ENCODE measurements at regions not wholly inside any gene's neighbourhood (a gene's known extent, or its start where the extent isn't known, plus 50 kb on each side); places are given as distances from the start of the nearest gene placed in this dataset.
A peak's percentile ranks its signal among the peaks of the same experiment; 100 is the strongest.

- TF ChIP-seq CREB1 (CRISPR knock-in tag; IDR thresholded peaks at IDR 0.05; ENCODE audit: low read depth): no peak
- TF ChIP-seq NANOG (IDR thresholded peaks at IDR 0.05; ENCODE audit: borderline replicate concordance): peak; percentile 78
- no peak for TF ChIP-seq CTCF (conservative IDR thresholded peaks at IDR 0.05; ENCODE audit: low read depth in 2 of 2)
- TF ChIP-seq ZNF462 (CRISPR knock-in tag; IDR thresholded peaks at IDR 0.05): no peak
- no peak for TF ChIP-seq POLR2AphosphoS5 (IDR thresholded peaks at IDR 0.05; ENCODE audit: low read depth)
- no peak for TF ChIP-seq JUNB (IDR thresholded peaks at IDR 0.05; ENCODE audit: unreplicated experiment)
- no peaks in the 10 kb centered on the region for H3K27me3 ChIP-seq (ENCODE audit: insufficient read depth)
- Mint-ChIP-seq H3K27me3 (ENCODE audit: insufficient read depth, low read depth, poor library complexity) (no peaks in the 10 kb centered on the region), H3K36me3 (ENCODE audit: low read depth) (peaks cover 29% of the 10 kb centered on the region), H3K27ac (peak overlapping the region; percentile 76; the same call in 1 of the 2 replicates), H3K4me3 (no peak overlapping the region), H3K4me1 (peaks cover 35% of the 10 kb centered on the region), H3K9me3 (peaks cover 30% of the 10 kb centered on the region)
- no peaks in the 10 kb centered on the region for H3F3A ChIP-seq (replicated peaks; ENCODE audit: low read depth)
- no peaks in the 10 kb centered on the region for H3K36me3 ChIP-seq (ENCODE audit: insufficient read depth)
- H3K4me2 ChIP-seq: peak overlapping the region; percentile 14; the same call in 1 of the 2 replicates
- H4K20me1 ChIP-seq (replicated peaks; ENCODE audit: insufficient read depth): no peaks in the 10 kb centered on the region
- no peak overlapping the region for H3K4me3 ChIP-seq
- H2AFZ ChIP-seq: no peak overlapping the region
- no peaks in the 10 kb centered on the region for H3K79me2 ChIP-seq (replicated peaks; ENCODE audit: insufficient read depth)
- peaks cover 54% of the 10 kb centered on the region for H3K4me1 ChIP-seq (ENCODE audit: insufficient read depth)
- H3K9me2 ChIP-seq (ENCODE audit: insufficient read depth): no peaks in the 10 kb centered on the region
- ATAC-seq (no peak), DNase-seq (ENCODE audit: low spot score) (no peak)
- peak overlapping the region; percentile 85 for H3K27ac ChIP-seq (ENCODE audit: low read depth)
These were observed 91.1 kb downstream of the TMEM47 start for GRCh38 chrX:34565981-34566380.

All from GM23338 (cell line).